Sigmoid colon (tissue), 6 donors: ENCODE measurements at regions not wholly inside any gene's neighbourhood (a gene's known extent, or its start where the extent isn't known, plus 50 kb on each side); places are given as distances from the start of the nearest gene placed in this dataset.

Experiments
- DNase-seq: peaks from one replicate; pipeline ENCODE4 v3.0.0-alpha.2; 2019
- H3K27ac ChIP-seq, 4 donors: fragments of 200-600 bp; sonication (generic); one replicate each; pipeline ENCODE4 v1.5.1; 2016 to 2019; ENCODE audit warnings: mild to moderate bottlenecking in 1 of 4
- H3K27me3 ChIP-seq, 3 donors: fragments of 200-600 bp; sonication (generic); one replicate each; pipeline ENCODE4 v1.5.1; 2019; ENCODE audit warnings: mild to moderate bottlenecking in 1 of 3
- H3K36me3 ChIP-seq, 4 donors: fragments of 200-600 bp; sonication (generic); one replicate each; pipeline ENCODE4 v1.5.1; 2016 to 2019
- H3K4me1 ChIP-seq, 4 donors: fragments of 200-600 bp; sonication (generic); one replicate each; pipeline ENCODE4 v1.5.1; 2017 to 2019
- H3K4me3 ChIP-seq, 4 donors: fragments of 200-600 bp; sonication (generic); one replicate each; pipeline ENCODE4 v1.5.1; 2017 to 2019; ENCODE audit warnings: mild to moderate bottlenecking in 2 of 4, moderate library complexity in 1 of 4
- H3K9me3 ChIP-seq, 4 donors: fragments of 200-600 bp in 3 of 4; sonication (generic) in 3 of 4; one replicate each; pipeline versions ENCODE4 v1.5.1 to v1.6.1; 2013 to 2019
- CTCF ChIP-seq, 4 experiments: fragments of 450-650 bp in 3 of 4; fragments of 200-600 bp in 1 of 4; IDR thresholded peaks; one replicate each; pipeline ENCODE4 v1.5.1; 2016 to 2019; ENCODE audit warnings: antibody characterized with exemption in 4 of 4, mild to moderate bottlenecking in 3 of 4, moderate library complexity in 2 of 4
- EP300 ChIP-seq, 4 donors: sonication (generic); formaldehyde crosslinking; IDR thresholded peaks; one replicate each; pipeline ENCODE4 v1.6.1; 2017; ENCODE audit warnings: antibody characterized with exemption in 4 of 4
- POLR2A ChIP-seq, 2 donors: fragments of 450-650 bp; IDR thresholded peaks; one replicate each; pipeline ENCODE4 v1.6.1; 2016; ENCODE audit warnings: antibody characterized with exemption in 2 of 2, mild to moderate bottlenecking in 2 of 2, moderate library complexity in 2 of 2
- POLR2AphosphoS5 ChIP-seq, 4 donors: sonication (generic); formaldehyde crosslinking; IDR thresholded peaks; one replicate each; pipeline ENCODE4 v1.6.1; 2017; ENCODE audit warnings: antibody characterized with exemption in 4 of 4
- whole genome bisulfite sequencing, 2 donors: extraction: QIAGEN DNeasy Blood & Tissue Kit; methylation state at CpG; one replicate each; pipeline ENCODE4 v1.1.7; 2013; 5-methylcytosine and 5-hydroxymethylcytosine counted together
- intact Hi-C: fragments of 100-400 bp; cut with DNase I; formaldehyde crosslinking; loops from one replicate; pipeline ENCODE4 v1.15.1; 2023
- donor health status: healthy with polysubstance abuse.
- donor health status: healthy.

GRCh38 chr3:189466004-189466403 lies 165.2 kb upstream of the TP63 start:
- Histone ChIP-seq H3K27ac (no peak overlapping the region), H3K27me3 (no peaks in the 10 kb centered on the region), H3K4me3 (no peak overlapping the region), H3K36me3 (no peaks in the 10 kb centered on the region), H3K9me3 (no peaks in the 10 kb centered on the region), H3K4me1 (no peaks in the 10 kb centered on the region)
- intact Hi-C loops = no loop called here
- no peak for DNase-seq
- WGBS, 2 donors = 69 to 79% methylated on average over 2 of the region's 2 CpGs
- TF ChIP-seq POLR2A (IDR thresholded peaks at IDR 0.05) (no peak), EP300 (IDR thresholded peaks at IDR 0.05) (no peak), CTCF (IDR thresholded peaks at IDR 0.05) (no peak), POLR2AphosphoS5 (IDR thresholded peaks at IDR 0.05) (no peak)

- DNase-seq = no peak
- H3K36me3 ChIP-seq = no peaks in the 10 kb centered on the region
- H3K4me1 ChIP-seq = no peaks in the 10 kb centered on the region
- 79 to 83% methylated on average over 2 of the region's 2 CpGs for WGBS, 2 donors
- intact Hi-C loops = no loop called here
- H3K27ac ChIP-seq = no peak overlapping the region
- no peak overlapping the region for H3K4me3 ChIP-seq
- no peaks in the 10 kb centered on the region for H3K9me3 ChIP-seq
- H3K27me3 ChIP-seq = no peaks in the 10 kb centered on the region
- TF ChIP-seq POLR2AphosphoS5 (IDR thresholded peaks at IDR 0.05) (no peak), CTCF (IDR thresholded peaks at IDR 0.05) (no peak), EP300 (IDR thresholded peaks at IDR 0.05) (no peak), POLR2A (IDR thresholded peaks at IDR 0.05) (no peak)
Observed at GRCh38 chr3:189467451-189467850, 163.7 kb upstream of the TP63 start.

- no peaks in the 10 kb centered on the region for H3K27me3 ChIP-seq
- no peaks in the 10 kb centered on the region for H3K36me3 ChIP-seq
- intact Hi-C loops = no loop called here
- no peak for TF ChIP-seq CTCF (IDR thresholded peaks at IDR 0.05)
- no peaks in the 10 kb centered on the region for H3K9me3 ChIP-seq
- no peak overlapping the region for H3K27ac ChIP-seq
- H3K4me1 ChIP-seq = no peaks in the 10 kb centered on the region
- DNase-seq = no peak
- 73 to 88% methylated on average over 2 of the region's 2 CpGs for WGBS, 2 donors
- no peak overlapping the region for H3K4me3 ChIP-seq
Observed at GRCh38 chr3:189474944-189475343, 156.2 kb upstream of the TP63 start.

- no peaks in the 10 kb centered on the region for H3K4me1 ChIP-seq
- no peaks in the 10 kb centered on the region for H3K27me3 ChIP-seq
- intact Hi-C loops = no loop called here
- 91 to 95% methylated on average over 5 of the region's 5 CpGs for WGBS, 2 donors
- no peak for TF ChIP-seq CTCF (IDR thresholded peaks at IDR 0.05)
- no peaks in the 10 kb centered on the region for H3K9me3 ChIP-seq
- H3K27ac ChIP-seq = no peak overlapping the region
- no peaks in the 10 kb centered on the region for H3K36me3 ChIP-seq
- no peak for DNase-seq
- no peak overlapping the region for H3K4me3 ChIP-seq
Observed at GRCh38 chr3:189477614-189478013, 153.6 kb upstream of the TP63 start.

- Histone ChIP-seq H3K4me3 (no peak overlapping the region), H3K27me3 (no peaks in the 10 kb centered on the region), H3K36me3 (no peaks in the 10 kb centered on the region), H3K27ac (no peak overlapping the region), H3K9me3 (no peaks in the 10 kb centered on the region), H3K4me1 (no peaks in the 10 kb centered on the region)
- no peak for DNase-seq
- 48 to 70% methylated on average over 2 of the region's 2 CpGs for WGBS, 2 donors
- TF ChIP-seq POLR2A (IDR thresholded peaks at IDR 0.05) (no peak), EP300 (IDR thresholded peaks at IDR 0.05) (no peak), POLR2AphosphoS5 (IDR thresholded peaks at IDR 0.05) (no peak), CTCF (IDR thresholded peaks at IDR 0.05) (no peak)
- intact Hi-C loops = no loop called here
Observed at GRCh38 chr3:189486556-189486955, 144.6 kb upstream of the TP63 start.
